ENCODE measurements at regions not wholly inside any gene's neighbourhood (a gene's known extent, or its start where the extent isn't known, plus 50 kb on each side); places are given as distances from the start of the nearest gene placed in this dataset.

DNA sequence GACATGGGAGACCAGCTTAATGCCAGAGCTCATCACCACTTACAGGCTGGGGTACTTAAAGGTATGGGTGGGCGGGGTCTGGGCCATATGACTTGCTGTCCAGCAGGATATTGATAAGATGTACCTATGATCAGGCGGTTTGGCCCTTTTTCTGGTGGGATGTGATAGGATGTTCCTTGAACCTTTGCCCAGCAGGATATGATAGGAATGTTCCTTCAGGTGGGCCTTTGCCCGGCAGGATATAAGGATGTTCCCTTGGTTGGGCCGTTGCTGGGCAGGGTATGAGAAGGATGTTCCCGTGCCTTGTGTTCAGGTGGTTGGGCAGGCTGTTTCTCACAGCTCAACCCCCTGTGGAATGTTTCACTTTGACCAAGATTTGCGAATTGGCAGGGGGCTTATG is 187.2 kb upstream of the CXCL12 start:
- TF ChIP-seq PPARA (CRISPR knock-in tag; IDR thresholded peaks at IDR 0.05; ENCODE audit: borderline replicate concordance) = no peak
- TF ChIP-seq ESRRG (CRISPR knock-in tag; IDR thresholded peaks at IDR 0.05) = no peak
- TF ChIP-seq CSDC2 (CRISPR knock-in tag; IDR thresholded peaks at IDR 0.05) = no peak
- no peak for TF ChIP-seq BACH2 (CRISPR knock-in tag; IDR thresholded peaks at IDR 0.05; ENCODE audit: borderline replicate concordance)
- TF ChIP-seq GLIS3 (CRISPR knock-in tag; IDR thresholded peaks at IDR 0.05) = no peak
- TF ChIP-seq ZNF8 (CRISPR knock-in tag; IDR thresholded peaks at IDR 0.05) = no peak
- no peak for TF ChIP-seq ARNTL (CRISPR knock-in tag; IDR thresholded peaks at IDR 0.05; ENCODE audit: borderline replicate concordance, low read depth)
- ATAC-seq = no peak

DNA sequence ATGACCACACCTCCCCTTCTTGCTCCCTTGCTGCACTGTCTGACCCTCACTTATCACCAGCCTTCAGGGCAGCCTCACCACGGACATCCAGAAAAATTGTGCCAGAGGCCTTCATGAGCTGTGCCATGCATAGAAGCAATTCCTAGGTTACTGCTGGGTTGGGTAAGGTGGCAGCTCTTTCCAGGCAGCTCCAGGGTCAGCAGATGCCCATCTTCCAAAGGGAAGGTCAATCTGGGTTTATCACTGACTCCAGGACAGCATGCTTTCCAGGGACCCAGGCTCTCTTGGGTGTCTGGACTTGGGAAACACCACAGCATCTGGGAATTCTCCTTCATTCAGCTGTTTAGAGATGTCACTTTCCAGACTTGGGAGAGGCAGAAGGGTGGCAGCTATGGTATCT is 188.9 kb upstream of the CXCL12 start:
- TF ChIP-seq ZNF8 (CRISPR knock-in tag; IDR thresholded peaks at IDR 0.05) (no peak), OSR1 (CRISPR knock-in tag; IDR thresholded peaks at IDR 0.05) (no peak), BACH2 (CRISPR knock-in tag; IDR thresholded peaks at IDR 0.05; ENCODE audit: borderline replicate concordance) (no peak), CSDC2 (CRISPR knock-in tag; IDR thresholded peaks at IDR 0.05) (no peak), ISL1 (CRISPR knock-in tag; IDR thresholded peaks at IDR 0.05) (no peak), ZC3H10 (CRISPR knock-in tag; IDR thresholded peaks at IDR 0.05) (no peak), PPARA (CRISPR knock-in tag; IDR thresholded peaks at IDR 0.05; ENCODE audit: borderline replicate concordance) (no peak), TOX (CRISPR knock-in tag; IDR thresholded peaks at IDR 0.05; ENCODE audit: borderline replicate concordance) (no peak), SNAI2 (CRISPR knock-in tag; IDR thresholded peaks at IDR 0.05) (no peak), ZNF565 (CRISPR knock-in tag; conservative IDR thresholded peaks at IDR 0.05; ENCODE audit: low read depth) (no peak), RARB (CRISPR knock-in tag; IDR thresholded peaks at IDR 0.05) (no peak)
- TF ChIP-seq, protein P1, sequence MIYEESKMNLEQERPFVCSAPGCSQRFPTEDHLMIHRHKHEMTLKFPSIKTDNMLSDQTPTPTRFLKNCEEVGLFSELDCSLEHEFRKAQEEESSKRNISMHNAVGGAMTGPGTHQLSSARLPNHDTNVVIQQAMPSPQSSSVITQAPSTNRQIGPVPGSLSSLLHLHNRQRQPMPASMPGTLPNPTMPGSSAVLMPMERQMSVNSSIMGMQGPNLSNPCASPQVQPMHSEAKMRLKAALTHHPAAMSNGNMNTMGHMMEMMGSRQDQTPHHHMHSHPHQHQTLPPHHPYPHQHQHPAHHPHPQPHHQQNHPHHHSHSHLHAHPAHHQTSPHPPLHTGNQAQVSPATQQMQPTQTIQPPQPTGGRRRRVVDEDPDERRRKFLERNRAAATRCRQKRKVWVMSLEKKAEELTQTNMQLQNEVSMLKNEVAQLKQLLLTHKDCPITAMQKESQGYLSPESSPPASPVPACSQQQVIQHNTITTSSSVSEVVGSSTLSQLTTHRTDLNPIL (CRISPR knock-in tag; IDR thresholded peaks at IDR 0.05; ENCODE audit: low read depth) = no peak
- TF ChIP-seq, protein P2, sequence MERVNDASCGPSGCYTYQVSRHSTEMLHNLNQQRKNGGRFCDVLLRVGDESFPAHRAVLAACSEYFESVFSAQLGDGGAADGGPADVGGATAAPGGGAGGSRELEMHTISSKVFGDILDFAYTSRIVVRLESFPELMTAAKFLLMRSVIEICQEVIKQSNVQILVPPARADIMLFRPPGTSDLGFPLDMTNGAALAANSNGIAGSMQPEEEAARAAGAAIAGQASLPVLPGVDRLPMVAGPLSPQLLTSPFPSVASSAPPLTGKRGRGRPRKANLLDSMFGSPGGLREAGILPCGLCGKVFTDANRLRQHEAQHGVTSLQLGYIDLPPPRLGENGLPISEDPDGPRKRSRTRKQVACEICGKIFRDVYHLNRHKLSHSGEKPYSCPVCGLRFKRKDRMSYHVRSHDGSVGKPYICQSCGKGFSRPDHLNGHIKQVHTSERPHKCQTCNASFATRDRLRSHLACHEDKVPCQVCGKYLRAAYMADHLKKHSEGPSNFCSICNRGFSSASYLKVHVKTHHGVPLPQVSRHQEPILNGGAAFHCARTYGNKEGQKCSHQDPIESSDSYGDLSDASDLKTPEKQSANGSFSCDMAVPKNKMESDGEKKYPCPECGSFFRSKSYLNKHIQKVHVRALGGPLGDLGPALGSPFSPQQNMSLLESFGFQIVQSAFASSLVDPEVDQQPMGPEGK (CRISPR knock-in tag; IDR thresholded peaks at IDR 0.05; ENCODE audit: borderline replicate concordance) = no peak
- TF ChIP-seq, protein P3, sequence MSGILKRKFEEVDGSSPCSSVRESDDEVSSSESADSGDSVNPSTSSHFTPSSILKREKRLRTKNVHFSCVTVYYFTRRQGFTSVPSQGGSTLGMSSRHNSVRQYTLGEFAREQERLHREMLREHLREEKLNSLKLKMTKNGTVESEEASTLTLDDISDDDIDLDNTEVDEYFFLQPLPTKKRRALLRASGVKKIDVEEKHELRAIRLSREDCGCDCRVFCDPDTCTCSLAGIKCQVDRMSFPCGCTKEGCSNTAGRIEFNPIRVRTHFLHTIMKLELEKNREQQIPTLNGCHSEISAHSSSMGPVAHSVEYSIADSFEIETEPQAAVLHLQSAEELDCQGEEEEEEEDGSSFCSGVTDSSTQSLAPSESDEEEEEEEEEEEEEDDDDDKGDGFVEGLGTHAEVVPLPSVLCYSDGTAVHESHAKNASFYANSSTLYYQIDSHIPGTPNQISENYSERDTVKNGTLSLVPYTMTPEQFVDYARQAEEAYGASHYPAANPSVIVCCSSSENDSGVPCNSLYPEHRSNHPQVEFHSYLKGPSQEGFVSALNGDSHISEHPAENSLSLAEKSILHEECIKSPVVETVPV (CRISPR knock-in tag; IDR thresholded peaks at IDR 0.05) = no peak
- TF ChIP-seq, protein P4, sequence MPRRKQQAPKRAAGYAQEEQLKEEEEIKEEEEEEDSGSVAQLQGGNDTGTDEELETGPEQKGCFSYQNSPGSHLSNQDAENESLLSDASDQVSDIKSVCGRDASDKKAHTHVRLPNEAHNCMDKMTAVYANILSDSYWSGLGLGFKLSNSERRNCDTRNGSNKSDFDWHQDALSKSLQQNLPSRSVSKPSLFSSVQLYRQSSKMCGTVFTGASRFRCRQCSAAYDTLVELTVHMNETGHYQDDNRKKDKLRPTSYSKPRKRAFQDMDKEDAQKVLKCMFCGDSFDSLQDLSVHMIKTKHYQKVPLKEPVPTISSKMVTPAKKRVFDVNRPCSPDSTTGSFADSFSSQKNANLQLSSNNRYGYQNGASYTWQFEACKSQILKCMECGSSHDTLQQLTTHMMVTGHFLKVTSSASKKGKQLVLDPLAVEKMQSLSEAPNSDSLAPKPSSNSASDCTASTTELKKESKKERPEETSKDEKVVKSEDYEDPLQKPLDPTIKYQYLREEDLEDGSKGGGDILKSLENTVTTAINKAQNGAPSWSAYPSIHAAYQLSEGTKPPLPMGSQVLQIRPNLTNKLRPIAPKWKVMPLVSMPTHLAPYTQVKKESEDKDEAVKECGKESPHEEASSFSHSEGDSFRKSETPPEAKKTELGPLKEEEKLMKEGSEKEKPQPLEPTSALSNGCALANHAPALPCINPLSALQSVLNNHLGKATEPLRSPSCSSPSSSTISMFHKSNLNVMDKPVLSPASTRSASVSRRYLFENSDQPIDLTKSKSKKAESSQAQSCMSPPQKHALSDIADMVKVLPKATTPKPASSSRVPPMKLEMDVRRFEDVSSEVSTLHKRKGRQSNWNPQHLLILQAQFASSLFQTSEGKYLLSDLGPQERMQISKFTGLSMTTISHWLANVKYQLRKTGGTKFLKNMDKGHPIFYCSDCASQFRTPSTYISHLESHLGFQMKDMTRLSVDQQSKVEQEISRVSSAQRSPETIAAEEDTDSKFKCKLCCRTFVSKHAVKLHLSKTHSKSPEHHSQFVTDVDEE (CRISPR knock-in tag; IDR thresholded peaks at IDR 0.05) = no peak
- ATAC-seq = no peak

DNA sequence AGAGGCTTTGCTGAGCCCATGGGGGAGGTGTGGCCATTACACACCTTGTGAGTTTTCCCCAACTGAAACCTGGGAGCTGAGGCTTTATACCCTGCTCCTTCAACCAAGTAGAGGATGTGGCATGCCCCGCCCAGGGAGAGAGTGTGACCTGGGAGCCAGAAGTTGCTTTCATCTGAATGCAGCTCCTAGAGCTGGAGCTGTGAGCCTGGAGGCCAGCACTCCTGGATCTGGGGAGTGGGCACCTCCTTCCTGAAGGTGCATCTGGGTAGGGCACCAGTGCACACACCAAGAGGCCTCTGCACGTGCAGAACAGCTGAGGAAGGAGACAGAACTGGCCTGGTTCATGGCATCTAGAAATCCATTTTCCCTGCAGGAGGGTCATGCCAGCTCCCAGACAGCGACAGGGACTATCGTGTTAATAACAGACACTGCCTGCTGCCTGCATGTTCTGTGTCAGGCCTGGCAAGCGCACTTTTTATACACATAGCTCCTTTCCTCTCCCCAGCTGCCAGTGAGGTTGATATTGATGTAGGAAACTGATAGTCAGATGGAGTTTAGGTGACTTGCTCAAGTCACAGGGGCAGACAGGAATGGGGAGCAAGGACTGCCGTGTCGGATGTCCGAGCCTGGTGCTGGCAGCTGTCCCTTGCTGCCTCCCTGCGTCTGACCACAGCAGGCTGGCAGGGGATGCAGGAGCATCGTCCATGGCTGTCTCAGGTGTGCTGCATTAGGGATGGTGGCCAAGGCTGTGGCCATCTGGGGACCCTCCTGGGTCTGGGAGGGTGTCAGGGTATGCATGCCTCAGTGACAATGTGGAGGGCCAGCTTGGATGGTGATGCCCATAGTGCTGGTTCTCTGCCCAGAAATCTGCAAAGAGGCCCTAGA is 189.9 kb upstream of the CXCL12 start:
- no peak for TF ChIP-seq ISL1 (CRISPR knock-in tag; IDR thresholded peaks at IDR 0.05)
- TF ChIP-seq TCF4 (CRISPR knock-in tag; IDR thresholded peaks at IDR 0.05; ENCODE audit: borderline replicate concordance) = no peak
- TF ChIP-seq ESRRG (CRISPR knock-in tag; IDR thresholded peaks at IDR 0.05) = no peak
- no peak for TF ChIP-seq ZNF565 (CRISPR knock-in tag; conservative IDR thresholded peaks at IDR 0.05; ENCODE audit: low read depth)
- TF ChIP-seq SNAI2 (CRISPR knock-in tag; IDR thresholded peaks at IDR 0.05) = no peak
- no peak for TF ChIP-seq PPARA (CRISPR knock-in tag; IDR thresholded peaks at IDR 0.05; ENCODE audit: borderline replicate concordance)
- TF ChIP-seq, protein P3 (CRISPR knock-in tag; IDR thresholded peaks at IDR 0.05) = no peak
- TF ChIP-seq ZFP3 (CRISPR knock-in tag; IDR thresholded peaks at IDR 0.05) = no peak
- no peak for ATAC-seq

All from SK-N-SH treated with all-trans-retinoic acid at 6 μM for 48 hours (cell line).